B cell (primary cell): ENCODE measurements at regions not wholly inside any gene's neighbourhood (a gene's known extent, or its start where the extent isn't known, plus 50 kb on each side); places are given as distances from the start of the nearest gene placed in this dataset.

ENCODE experiments used
- ATAC-seq: fragments of 200-7000 bp; cut with Tn5 transposase; one replicate; pipeline ENCODE4 v1.10.0; 2021; ENCODE audit warnings: low read depth, mild to moderate bottlenecking, moderate number of reproducible peaks, moderate library complexity
- CTCF ChIA-PET: fragments of 350-600 bp; sonication (Branson Sonifier 250); formaldehyde crosslinking; loops from one replicate; lab custom pipeline; 2021; ENCODE audit warnings: antibody characterized with exemption, inconsistent platforms; lab: Charles Lee
- POLR2A ChIA-PET: fragments of 350-600 bp; sonication (Branson Sonifier 250); formaldehyde crosslinking; loops from one replicate; lab custom pipeline; 2021; ENCODE audit warnings: antibody characterized with exemption; lab: Charles Lee
- DNase-seq: peaks from one replicate; pipeline ENCODE4 v3.0.0; 2013
- H2AFZ ChIP-seq: 2 replicates; pipeline ENCODE4 v1.6.1; 2012; ENCODE audit warnings: mild to moderate bottlenecking, low read depth, low read length; ENCODE audit not compliant: insufficient read depth, poor library complexity, severe bottlenecking
- H3K27ac ChIP-seq, 2 donors: 1 replicate in 1 of 2; 2 replicates in 1 of 2; pipeline ENCODE4 v1.5.1; 2012 to 2013; ENCODE audit warnings: low read length in 2 of 2, mild to moderate bottlenecking in 2 of 2, moderate library complexity in 1 of 2
- H3K27me3 ChIP-seq, 4 experiments: fragments of 200-600 bp in 1 of 4; sonication (generic) in 1 of 4; replicated peaks in 1 of 4; 1 replicate in 2 of 4; 2 replicates in 2 of 4; pipeline versions ENCODE4 v1.6.1 to v1.7.0; 2013 to 2016; ENCODE audit warnings: low read length in 3 of 4, mild to moderate bottlenecking in 2 of 4, mixed read lengths in 1 of 4, moderate library complexity in 1 of 4; ENCODE audit not compliant: insufficient read depth in 4 of 4, control insufficient read depth in 3 of 4; ENCODE audit errors: control extremely low read depth in 1 of 4
- H3K36me3 ChIP-seq, 2 experiments: replicated peaks in 1 of 2; 1 replicate in 1 of 2; 2 replicates in 1 of 2; pipeline versions ENCODE4 v1.6.1 to v1.7.1; 2013; ENCODE audit warnings: low read length in 1 of 2; ENCODE audit not compliant: insufficient read depth in 2 of 2, control insufficient read depth in 1 of 2; ENCODE audit errors: control extremely low read depth in 1 of 2, extremely low read depth in 1 of 2
- H3K4me1 ChIP-seq, 2 donors: fragments of 200-600 bp in 1 of 2; sonication (generic) in 1 of 2; 1 replicate in 1 of 2; 2 replicates in 1 of 2; pipeline versions ENCODE4 v1.5.1 to v1.6.1; 2013 to 2017; ENCODE audit warnings: low read length in 2 of 2; ENCODE audit not compliant: control insufficient read depth in 2 of 2, insufficient read depth in 2 of 2
- H3K4me2 ChIP-seq: replicated peaks from 2 replicates; pipeline ENCODE3; 2012; ENCODE audit warnings: mild to moderate bottlenecking, low read depth, low read length; ENCODE audit not compliant: poor library complexity, severe bottlenecking
- H3K4me3 ChIP-seq, 5 experiments: fragments of 200-600 bp in 1 of 5; sonication (generic) in 1 of 5; 1 replicate in 3 of 5; 2 replicates in 2 of 5; pipeline versions ENCODE4 v1.5.1 to v1.7.0; 2011 to 2016; ENCODE audit warnings: low read length in 4 of 5, mild to moderate bottlenecking in 4 of 5, low read depth in 2 of 5, control low read depth in 1 of 5, moderate library complexity in 1 of 5; ENCODE audit not compliant: insufficient read depth in 1 of 5; ENCODE audit errors: control extremely low read depth in 1 of 5, extremely low read depth in 1 of 5
- H3K79me2 ChIP-seq: fragments of 200-600 bp; sonication (generic); one replicate; pipeline ENCODE4 v1.6.0; 2016; ENCODE audit warnings: low read length; ENCODE audit not compliant: control insufficient read depth, insufficient read depth
- H3K9ac ChIP-seq: fragments of 200-600 bp; sonication (generic); 2 replicates; pipeline ENCODE4 v1.6.1; 2017; ENCODE audit warnings: mild to moderate bottlenecking, low read length, moderate library complexity
- H3K9me3 ChIP-seq, 3 donors: one replicate each; pipeline versions ENCODE4 v1.6.1 to v1.7.1; 2013; ENCODE audit warnings: low read length in 2 of 3; ENCODE audit not compliant: control insufficient read depth in 2 of 3, insufficient read depth in 1 of 3; ENCODE audit errors: control extremely low read depth in 1 of 3
- H4K20me1 ChIP-seq: 2 replicates; pipeline ENCODE4 v1.6.0; 2012; ENCODE audit warnings: mild to moderate bottlenecking, low read length; ENCODE audit not compliant: insufficient read depth, control insufficient read depth, poor library complexity, severe bottlenecking
- H3K27ac Mint-ChIP-seq: one replicate; pipeline ENCODE4 v1.8.0; 2021; ENCODE audit warnings: mixed read lengths
- H3K27me3 Mint-ChIP-seq: one replicate; pipeline ENCODE4 v1.8.0; 2021; ENCODE audit warnings: mixed read lengths
- H3K4me1 Mint-ChIP-seq: one replicate; pipeline ENCODE4 v1.8.0; 2021; ENCODE audit warnings: mixed read lengths
- H3K4me3 Mint-ChIP-seq: one replicate; pipeline ENCODE4 v1.8.0; 2021; ENCODE audit warnings: mixed read lengths
- H3K9me3 Mint-ChIP-seq: one replicate; pipeline ENCODE4 v1.8.0; 2022; ENCODE audit warnings: mixed read lengths; ENCODE audit not compliant: insufficient read depth
- EZH2 ChIP-seq: IDR thresholded peaks from 2 replicates; pipeline ENCODE4 v1.6.1; 2012; ENCODE audit warnings: borderline replicate concordance, low read depth, mild to moderate bottlenecking, moderate library complexity, low read length; ENCODE audit not compliant: insufficient read depth, poor library complexity, severe bottlenecking
- WGBS: methylation state at CpG from one replicate; pipeline ENCODE4 v1.1.5; 2013; ENCODE audit warnings: missing lambda C conversion rate; ENCODE audit not compliant: insufficient coverage; 5-methylcytosine and 5-hydroxymethylcytosine counted together
- intact Hi-C: fragments of 100-400 bp; cut with micrococcal nuclease; formaldehyde crosslinking; loops from one replicate; pipeline ENCODE4 v1.10.0; 2022
- TF ChIP-seq, protein P1 (sequence below): fragments of 200-600 bp; IDR thresholded peaks from one replicate; pipeline ENCODE4 v1.8.0; 2022; ENCODE audit warnings: antibody characterized with exemption, mild to moderate bottlenecking

DNA sequence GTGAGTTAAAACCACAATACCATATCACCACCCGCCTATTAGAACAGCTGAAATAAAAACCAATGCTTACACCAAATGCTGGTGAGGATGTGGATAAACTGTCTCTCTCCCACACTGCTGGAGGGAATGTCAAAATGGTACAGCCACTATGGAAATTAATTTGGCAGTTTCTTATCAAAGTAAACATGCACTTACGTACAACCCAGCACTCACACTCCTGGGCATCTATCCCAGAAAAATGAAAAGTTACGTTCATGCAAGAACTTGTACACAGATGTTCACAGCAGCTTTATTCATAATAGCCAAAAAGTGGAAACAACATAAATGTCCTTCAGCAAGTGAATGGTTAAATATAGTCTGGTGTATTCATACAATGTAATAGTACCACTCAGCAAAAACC is 173.2 kb upstream of the MYOCD start:
- no peak for TF ChIP-seq EZH2
- TF ChIP-seq, protein P1, sequence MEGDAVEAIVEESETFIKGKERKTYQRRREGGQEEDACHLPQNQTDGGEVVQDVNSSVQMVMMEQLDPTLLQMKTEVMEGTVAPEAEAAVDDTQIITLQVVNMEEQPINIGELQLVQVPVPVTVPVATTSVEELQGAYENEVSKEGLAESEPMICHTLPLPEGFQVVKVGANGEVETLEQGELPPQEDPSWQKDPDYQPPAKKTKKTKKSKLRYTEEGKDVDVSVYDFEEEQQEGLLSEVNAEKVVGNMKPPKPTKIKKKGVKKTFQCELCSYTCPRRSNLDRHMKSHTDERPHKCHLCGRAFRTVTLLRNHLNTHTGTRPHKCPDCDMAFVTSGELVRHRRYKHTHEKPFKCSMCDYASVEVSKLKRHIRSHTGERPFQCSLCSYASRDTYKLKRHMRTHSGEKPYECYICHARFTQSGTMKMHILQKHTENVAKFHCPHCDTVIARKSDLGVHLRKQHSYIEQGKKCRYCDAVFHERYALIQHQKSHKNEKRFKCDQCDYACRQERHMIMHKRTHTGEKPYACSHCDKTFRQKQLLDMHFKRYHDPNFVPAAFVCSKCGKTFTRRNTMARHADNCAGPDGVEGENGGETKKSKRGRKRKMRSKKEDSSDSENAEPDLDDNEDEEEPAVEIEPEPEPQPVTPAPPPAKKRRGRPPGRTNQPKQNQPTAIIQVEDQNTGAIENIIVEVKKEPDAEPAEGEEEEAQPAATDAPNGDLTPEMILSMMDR = no peak
- H3K4me1 Mint-ChIP-seq = no peaks in the 10 kb centered on the region
- ATAC-seq (no peak), DNase-seq (no peak)
- H3K27ac ChIP-seq = no peak overlapping the region
- H3K4me1 ChIP-seq = no peaks in the 10 kb centered on the region
- no peaks in the 10 kb centered on the region for H4K20me1 ChIP-seq
- no peak overlapping the region for H3K27ac Mint-ChIP-seq
- H3K9ac ChIP-seq = no peak overlapping the region
- ChIA-PET POLR2A (no interaction called here), CTCF (no interaction called here)
- H3K4me3 Mint-ChIP-seq = no peak overlapping the region
- H3K9me3 Mint-ChIP-seq = no peaks in the 10 kb centered on the region
- WGBS = no CpG with 5 or more reads among the region's 3 CpGs
- intact Hi-C loops = no loop called here
- no peaks in the 10 kb centered on the region for H3K79me2 ChIP-seq
- H3K4me2 ChIP-seq = no peak overlapping the region
- no peaks in the 10 kb centered on the region for H3K36me3 ChIP-seq
- H3K9me3 ChIP-seq = peaks cover 0 to 3% (median 0%) of the 10 kb centered on the region in 3 donors
- no peaks in the 10 kb centered on the region for H3K27me3 ChIP-seq
- H3K4me3 ChIP-seq = no peak overlapping the region
- H3K27me3 Mint-ChIP-seq = peaks cover 9% of the 10 kb centered on the region
- H2AFZ ChIP-seq = no peak overlapping the region

DNA sequence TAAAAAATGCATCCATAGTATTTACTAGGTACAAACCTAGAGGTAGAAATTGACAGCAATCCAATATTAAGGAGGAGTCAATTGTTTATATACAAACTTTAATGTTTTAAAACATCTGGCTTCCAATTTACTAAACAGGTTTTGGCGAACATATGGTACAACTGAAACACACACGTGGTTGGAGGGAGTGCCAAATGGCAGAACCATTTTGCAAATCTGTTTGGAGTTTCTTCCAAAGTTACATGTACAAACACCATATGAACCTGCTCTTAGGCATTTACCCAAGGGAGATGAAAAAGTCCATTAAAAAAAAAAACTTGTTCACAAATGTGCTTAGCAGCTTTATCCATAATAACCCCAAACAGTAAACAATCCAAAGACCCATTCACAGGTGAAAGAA is 159.8 kb upstream of the MYOCD start:
- intact Hi-C loops = no loop called here
- Mint-ChIP-seq H3K27ac (no peak overlapping the region), H3K4me3 (no peak overlapping the region), H3K9me3 (no peaks in the 10 kb centered on the region), H3K4me1 (no peaks in the 10 kb centered on the region), H3K27me3 (no peaks in the 10 kb centered on the region)
- H2AFZ ChIP-seq = no peak overlapping the region
- no CpG with 5 or more reads among the region's 2 CpGs for WGBS
- CTCF ChIA-PET = no interaction called here
- no peaks in the 10 kb centered on the region for H3K79me2 ChIP-seq
- no peaks in the 10 kb centered on the region for H3K4me1 ChIP-seq
- H3K36me3 ChIP-seq = no peaks in the 10 kb centered on the region
- TF ChIP-seq, protein P1 = no peak
- TF ChIP-seq EZH2 = no peak
- H3K9ac ChIP-seq = no peak overlapping the region
- POLR2A ChIA-PET = no interaction called here
- no peak for DNase-seq
- H3K4me3 ChIP-seq = no peak overlapping the region
- H3K27ac ChIP-seq = no peak overlapping the region
- H3K27me3 ChIP-seq = no peaks in the 10 kb centered on the region
- H4K20me1 ChIP-seq = no peaks in the 10 kb centered on the region
- H3K9me3 ChIP-seq = peaks cover 0 to 4% (median 0%) of the 10 kb centered on the region in 3 donors
- no peak overlapping the region for H3K4me2 ChIP-seq
- no peak for ATAC-seq
